GM19023 (cell line): ENCODE measurements at regions not wholly inside any gene's neighbourhood (a gene's known extent, or its start where the extent isn't known, plus 50 kb on each side); places are given as distances from the start of the nearest gene placed in this dataset.

Source experiments
- ATAC-seq: cut with Tn5 transposase; IDR thresholded peaks from one replicate; pipeline ENCODE4 v1.9.1; 2021; ENCODE audit warnings: mild to moderate bottlenecking, moderate library complexity; ENCODE audit not compliant: unreplicated experiment

DNA sequence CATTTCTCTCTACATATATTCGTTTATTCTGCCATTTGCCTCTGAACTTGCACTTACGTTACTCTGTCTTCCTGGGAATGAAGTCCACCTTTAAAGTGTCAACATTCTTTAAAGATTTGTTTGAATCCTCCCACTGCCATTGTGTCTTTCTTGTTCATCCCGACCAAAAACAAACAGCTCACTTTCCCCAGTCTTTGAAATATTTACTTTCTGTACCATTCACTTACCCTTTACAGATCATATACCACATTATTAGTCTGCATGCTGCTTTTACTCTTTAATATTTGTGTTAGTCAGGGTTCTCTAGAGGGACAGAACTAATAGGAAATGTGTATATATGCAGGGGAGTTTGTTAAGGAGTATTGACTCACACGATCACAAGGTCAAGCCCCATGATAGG is 176.6 kb upstream of the STARD13 start:
- no peak for ATAC-seq

DNA sequence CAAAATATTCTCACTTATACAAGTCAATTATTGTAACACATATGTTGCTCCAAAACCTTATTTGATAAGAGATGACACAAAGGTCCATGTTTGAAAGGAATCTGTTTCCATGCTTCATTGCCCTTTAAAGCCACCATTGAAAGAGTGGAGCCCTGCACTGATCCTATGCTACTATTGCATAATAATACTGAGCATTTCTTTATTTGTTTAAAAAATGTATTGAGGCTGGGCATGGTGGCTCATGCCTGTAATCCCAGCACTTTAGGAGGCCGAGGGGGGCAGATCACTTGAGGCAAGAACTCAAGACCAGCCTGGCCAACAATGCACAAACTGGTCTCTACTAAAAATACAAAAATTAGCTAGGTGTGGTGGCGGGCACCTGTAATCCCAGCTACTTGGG is 178.8 kb upstream of the STARD13 start:
- no peak for ATAC-seq

DNA sequence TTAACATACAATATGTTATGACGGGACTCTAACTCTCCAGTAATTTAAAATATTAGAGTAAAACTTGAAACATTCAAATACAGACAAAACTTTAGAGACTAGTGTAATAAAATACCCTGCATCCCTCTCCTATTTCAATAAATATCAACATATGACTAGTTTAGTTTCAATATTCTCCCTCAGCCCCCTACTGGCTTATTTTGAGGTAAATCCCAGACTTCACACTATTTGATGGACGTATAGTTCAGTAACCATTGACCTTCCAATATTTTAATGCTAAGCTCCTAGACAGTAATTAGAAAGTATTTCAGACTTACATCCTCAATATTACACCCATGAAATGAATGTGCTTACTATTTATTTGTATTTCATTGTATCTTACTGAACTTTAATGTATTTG is 180.7 kb upstream of the STARD13 start:
- no peak for ATAC-seq

DNA sequence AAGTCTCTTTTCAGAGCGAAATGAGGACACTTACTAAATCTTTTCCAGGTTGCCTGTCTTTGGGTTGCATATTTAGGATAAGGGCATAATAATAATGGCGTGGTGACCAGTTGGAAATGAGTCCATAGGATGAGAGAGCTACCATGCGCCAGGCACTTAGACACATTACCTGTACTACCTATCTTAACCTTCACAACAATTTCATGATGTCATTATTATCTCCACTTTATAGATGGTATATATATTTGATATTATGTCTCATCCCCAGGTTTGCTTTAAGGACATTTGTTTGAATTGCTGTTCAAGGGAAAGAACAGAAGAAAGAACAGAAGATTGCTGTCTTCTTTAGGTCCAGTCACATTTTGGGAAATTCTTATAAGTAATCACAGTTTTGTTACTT is 182.0 kb upstream of the STARD13 start:
- no peak for ATAC-seq

DNA sequence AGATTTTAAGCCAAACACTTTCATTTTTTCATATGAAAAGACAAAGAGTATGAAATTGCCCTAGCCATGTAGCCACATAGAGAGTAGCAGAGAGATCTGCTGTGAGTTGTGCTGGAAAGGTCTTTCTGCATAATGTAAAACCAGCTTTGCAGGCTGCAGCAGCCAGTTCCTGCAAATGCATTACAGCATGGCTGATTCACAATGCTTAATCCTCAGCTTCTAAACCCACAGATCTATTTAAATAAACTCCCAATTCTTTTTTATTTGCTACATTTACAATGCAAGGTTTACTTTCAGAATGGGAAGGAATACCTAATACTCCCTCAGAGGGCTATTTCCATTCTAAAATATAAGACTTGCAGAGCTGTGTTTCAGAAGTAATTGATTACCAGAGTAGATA is 185.6 kb upstream of the STARD13 start:
- ATAC-seq: no peak

DNA sequence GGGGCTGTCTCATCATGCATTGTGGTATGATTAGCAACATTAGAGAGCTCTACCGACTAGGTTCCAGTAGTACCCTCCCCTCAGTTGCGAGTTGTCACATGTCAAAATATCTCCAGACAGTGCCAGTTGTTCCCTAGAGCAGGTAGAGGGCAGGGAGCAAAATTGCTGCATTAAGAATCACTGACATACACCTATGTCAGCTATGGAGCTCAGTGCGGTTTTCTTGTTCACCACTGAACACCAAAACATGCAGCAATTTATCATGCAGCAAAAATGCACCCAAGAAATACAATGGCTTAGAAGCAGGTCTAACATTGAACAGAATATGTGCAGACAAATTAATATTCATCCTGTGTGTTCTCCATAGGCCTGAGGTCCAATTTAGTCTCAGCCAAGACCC is 186.9 kb upstream of the STARD13 start:
- ATAC-seq: no peak

DNA sequence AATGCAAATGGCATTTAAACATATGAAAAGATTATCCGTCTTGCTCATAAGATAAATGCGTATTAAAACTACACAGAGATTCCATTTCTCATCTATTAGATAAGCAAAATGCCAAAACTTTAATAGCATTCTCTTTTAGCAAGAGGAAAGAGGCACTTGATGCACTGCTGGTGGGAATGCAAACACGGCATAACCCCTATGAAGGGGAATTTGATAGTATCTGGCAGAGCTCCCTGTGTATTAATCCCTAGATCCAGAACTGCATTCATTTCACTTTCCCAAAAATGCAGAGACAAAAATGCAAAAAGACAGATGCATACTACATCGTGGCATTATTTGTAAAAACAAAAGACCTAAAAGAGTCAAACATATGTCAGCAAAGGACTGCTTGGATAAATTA is 193.6 kb upstream of the STARD13 start:
- no peak for ATAC-seq

DNA sequence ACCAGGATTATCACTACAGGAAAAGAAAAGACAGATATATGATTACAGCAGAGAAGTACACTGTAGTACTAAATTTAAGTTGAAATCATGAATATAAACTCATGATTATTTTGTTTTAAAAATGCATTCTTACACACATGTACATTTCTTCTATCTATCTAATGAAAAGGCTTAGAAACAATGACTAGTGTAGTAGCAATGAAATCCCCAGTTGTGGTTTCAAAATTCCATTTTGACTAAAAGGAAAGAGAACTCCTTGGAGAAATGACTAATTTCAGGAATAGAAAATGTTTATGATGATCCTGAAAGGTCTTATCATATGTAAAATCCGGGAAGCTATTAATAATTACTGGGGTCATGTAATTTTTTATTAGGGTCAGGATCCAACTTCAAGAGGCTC is 195.0 kb upstream of the STARD13 start:
- ATAC-seq: no peak

DNA sequence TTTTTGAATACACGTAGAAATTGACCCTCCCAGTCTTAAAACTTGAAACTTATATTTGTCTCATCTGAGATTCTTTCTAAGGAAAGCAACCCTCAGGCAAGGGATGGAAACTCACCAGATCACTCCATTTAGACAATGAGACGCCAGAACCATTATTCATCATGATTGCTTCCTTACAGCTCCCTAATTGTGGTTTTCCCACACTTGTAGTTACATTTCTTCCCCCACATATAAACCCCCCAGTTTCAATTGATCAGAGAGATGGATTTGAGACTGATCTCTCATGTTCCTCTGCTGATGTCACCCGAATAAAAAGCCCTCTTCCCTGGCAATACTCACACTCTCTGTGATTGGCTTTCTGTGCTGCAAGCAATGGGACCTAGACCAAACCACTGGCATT is 197.9 kb upstream of the STARD13 start:
- no peak for ATAC-seq

DNA sequence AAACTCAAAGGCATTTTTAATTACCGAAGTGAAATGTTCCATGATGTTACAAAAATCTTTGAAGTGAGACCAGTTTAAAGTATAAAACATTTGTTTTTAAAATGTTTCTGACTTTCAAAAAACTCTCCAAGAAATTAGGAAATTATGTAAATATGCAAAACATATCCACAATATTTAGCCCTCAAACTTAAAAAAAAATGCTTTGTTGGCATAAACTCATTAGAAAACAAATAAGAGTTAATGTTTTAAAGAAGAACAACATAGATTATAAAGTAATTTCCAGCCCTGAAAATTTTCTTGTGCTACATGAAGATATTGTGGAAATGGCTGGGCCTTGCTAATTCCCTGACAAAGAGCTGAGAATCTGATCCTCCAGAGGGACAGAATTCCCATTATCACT is 199.7 kb upstream of the STARD13 start:
- ATAC-seq: no peak

DNA sequence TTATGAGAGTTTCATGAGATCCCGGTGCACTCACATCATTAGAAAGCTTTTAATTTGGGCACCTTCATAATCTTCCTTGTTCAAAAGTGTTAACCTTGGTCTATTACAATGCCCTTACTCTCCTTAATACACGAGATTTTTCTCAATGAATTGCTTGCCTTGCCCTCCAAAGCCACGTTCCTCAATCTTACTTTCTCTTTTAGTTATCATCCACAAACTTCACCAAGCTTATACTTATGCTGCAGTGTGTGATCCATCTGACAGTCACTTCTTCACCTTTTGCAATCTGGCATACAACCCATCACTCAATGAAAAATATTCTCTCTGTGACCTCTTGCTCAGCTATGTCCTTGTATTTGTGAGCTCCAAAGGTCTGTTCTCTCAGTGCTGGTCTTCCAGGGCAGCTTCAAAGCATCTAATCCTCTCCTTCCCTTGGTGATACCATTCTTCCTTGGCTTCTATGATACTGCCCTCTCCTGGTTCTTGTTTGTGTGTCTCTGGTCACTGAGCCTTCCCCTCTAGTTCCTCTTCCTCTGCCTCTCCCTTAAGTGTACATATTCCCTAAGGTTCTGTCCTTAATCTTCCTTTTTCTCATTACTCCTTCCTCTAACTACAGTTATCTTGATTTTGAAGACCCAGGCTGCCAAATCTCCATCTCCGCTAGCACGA is 202.2 kb upstream of the STARD13 start:
- ATAC-seq: peak; percentile 76

DNA sequence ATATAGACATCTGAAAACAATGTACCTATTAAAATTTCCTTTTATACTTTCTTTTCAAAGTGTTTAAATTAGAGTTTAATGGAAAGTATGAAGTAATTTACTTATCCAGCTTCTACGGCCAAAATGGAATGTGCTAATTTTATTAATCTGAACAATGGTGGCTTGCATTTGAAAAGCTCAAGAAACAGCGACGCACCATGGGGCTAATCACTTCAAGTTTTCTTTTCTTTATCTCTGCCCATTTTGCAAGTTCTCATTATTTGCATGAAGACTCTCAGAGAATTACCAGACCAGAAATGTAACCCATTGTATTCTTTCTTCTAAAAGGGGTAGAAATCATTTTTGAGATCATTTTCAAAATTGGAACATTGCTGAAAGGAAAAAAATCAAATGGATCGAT is 204.0 kb upstream of the STARD13 start:
- ATAC-seq: no peak

DNA sequence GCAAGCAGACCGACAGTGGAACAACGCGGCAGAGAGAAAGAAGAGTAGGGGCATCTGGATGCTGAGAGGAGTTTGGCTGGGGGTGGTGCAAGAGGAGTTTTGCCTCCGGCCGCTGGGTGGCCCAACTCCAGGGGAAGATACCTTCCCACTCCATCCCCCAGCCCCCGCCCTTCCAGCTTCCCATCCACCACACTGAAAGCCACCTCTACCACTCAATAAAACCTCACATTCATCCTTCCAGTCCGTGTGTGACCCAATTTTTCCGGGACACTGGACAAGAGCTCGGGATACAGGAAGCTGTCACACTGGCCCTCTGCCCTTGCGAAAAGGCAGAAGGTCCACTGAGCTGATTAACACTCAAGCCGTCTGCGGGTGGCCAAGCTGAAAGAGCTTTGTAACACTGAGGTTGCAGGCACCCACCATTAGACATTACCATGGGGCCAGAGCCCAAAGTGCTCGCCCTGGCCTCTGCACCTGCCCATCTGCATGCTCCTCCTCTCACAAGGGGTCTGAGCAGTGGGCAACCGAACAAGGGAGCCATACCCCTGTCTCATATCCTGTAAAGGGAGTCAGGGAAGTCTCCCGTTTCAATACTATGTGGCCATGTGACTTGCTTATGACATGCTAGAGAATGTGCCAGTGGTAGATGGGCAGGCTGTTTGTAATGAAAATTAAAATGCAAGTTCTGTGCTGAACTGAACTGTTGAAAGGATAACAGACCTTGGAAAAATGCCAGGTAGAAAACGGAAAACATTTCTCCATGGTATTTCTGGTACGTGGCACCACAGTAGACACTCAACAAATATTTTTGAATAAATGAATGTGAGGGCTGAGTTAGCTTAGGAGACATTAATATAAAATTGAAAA is 205.1 kb upstream of the STARD13 start:
- ATAC-seq: no peak

DNA sequence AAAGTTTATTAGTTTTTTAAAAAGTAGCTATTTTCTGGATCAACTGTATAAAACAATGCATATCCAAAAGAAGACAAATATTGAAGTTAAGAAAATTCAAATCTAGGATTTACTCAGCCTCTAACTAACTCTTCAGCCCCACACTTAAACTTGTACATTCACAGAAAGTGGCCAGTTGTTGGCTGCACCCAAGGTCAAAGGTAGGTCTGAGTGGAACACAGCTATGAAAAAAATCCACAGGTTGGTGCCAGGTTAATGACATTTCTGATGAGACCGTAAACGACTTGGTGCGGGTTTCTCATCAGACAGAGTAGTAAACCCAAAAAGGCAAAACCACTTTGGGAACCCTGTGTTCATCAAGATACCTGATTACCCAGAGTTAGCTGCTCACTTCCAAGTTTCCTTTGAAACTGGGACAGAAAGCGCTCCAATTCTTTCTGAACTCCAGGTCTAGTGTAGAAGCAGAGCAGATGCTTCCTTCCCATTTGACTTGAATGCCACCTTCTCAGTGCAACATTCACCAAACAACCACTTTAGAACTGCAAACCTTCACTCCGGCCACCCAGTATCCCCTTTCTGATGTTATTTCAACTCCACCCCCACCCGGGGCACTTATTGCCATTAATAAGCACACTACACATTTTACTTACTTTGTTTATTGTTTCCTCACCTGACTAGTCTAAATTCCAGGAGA is 208.3 kb upstream of the STARD13 start:
- ATAC-seq: no peak

DNA sequence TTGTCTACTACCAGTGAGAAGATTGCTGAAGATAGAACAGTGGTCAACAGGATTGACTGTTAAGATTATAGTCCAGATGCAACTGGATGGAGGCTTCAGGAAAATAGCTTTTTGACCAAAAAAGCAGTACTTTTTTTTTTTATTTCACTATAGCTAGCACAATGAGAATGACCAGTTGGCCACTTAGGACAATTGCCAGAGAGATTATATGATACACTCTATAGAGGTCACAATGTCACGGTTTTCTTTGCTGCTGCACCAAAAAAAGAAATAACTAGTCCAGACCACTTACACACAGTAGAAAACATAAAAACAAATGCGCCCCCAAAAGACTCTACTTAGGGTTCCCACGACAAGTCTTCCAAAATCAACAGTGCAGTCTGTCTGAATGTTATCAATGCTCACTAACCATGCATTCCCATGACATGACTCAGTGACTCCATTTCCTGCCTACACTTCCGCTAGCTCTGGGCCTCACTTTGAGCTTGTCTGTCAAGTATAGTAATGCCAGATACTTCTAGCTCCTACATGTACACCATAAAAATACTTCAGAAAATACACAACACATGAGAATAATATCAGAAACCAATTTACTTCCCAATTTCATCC is 209.1 kb upstream of the STARD13 start:
- ATAC-seq: no peak

DNA sequence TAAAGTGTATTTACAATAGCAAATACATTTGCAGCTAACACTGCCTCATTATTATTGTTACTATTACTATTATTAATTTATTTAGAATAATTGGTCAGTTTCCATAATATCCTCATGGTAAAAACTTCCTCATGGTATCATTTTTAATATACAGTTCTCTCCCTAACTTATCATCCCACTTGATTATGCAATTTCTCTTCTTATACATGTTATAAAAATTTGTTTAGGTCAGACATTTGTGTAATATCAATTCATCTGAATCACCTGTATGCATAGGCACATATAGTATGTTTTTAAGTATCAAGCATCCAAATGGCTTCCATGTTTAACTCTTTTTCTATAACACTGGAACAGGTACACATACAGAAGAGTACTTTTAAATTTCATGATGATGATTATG is 210.8 kb upstream of the STARD13 start:
- no peak for ATAC-seq

DNA sequence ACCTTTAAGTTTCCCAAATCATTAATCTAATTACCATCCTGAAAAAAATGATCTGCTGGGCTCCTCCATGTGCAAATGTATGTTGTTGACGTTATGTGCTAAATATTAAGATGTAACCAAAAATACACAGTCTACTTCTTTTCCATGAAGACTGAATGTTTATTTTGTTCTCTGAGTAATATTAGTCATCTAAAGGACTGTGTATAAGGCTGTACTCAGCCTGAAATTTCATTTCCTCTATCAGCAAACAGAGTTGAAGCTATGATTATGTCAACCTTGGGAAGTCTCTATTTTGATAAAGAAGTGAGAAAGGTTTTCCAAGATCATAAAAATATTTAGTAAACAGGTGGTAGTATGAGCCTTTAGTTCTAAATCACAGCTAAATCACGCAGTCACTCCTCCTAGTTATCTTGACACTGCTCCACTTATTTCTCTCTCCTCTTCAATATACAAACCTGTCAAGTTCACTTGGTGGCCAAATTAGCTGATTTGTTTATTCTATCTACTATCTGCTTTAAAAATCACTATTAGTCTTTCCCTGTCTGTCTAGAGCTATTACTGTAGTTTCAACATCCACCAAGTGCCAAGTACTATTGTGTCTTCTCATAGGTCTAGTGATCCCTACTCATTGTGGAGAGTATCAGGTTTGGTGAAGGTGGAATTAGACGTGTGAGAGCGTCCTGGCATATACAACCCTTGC is 211.7 kb upstream of the STARD13 start:
- ATAC-seq: no peak

DNA sequence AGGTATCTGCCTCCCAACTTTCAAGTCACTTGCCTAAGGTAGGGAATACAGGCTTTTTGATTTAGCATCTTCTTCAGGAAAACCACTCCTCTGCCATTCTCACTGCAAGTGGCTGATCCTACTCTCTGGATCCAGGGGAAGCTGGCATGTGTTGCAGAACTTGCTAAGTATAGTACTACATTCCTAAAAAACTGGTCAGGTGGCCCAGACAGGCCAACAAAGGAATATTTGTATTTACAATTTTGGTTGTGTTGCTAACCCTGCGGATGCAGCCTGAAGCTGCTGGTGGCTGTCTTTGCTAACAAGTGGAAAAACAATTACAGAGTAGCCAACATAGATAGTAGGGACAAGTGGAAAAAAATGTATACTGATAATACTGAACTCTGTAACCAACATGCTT is 222.5 kb upstream of the STARD13 start:
- ATAC-seq: no peak

DNA sequence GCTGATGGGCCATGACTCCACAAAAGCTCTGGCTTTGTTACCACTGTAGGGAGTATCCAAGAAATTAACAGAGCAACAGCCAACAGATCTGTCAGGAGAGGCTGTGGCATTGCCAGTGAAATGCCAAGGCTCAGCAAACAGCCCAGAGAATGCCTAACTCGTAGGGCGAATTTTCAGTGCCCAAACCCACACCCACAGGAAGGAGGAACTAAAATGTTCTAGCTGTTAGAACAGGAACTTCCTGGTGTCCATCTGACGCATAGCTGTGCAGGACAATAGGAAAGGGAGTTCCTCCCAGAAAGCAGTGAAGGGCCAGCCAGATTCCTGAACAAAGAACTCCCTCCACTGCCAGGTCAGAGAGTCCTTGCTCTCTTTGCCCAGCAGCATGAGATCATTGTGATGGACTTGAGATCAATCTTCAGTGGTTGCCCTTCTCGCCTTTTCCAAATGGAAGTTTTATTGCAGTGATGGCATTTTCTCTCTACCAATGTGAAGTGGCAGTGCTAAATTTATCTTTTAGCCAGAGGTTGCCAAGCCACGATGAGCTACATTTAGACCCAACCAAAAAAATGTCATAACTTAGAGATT is 224.2 kb upstream of the STARD13 start:
- ATAC-seq: no peak

DNA sequence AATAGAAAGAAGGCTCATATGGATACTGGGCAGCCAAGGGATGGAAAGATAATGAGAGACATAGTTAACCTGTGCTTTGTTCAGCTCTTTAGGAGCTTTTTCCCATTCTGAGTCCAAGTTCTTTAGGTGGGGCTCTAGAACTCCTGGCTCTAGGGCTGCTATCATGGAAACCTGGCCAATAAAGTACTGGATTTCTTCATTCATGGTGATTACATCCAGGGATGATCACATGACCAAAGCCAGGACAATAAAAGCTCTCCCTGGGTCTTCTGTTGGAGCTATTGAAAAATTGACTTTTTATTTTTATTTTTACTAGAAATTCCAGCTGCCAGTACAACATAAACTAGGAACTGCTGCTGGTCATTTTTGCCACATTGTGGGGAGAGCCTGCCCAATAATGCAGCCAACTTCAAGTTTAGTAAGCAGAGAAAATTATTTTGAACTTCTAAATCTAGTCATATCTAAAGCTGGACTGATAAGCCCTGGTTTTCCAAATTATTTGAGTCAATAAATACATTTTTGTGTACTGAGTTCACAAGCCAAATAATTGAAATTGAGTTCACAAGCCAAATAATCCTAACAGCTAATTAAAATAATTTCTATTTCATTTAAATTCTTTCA is 224.9 kb upstream of the STARD13 start:
- no peak for ATAC-seq
